ENCODE measurements at regions not wholly inside any gene's neighbourhood (a gene's known extent, or its start where the extent isn't known, plus 50 kb on each side); places are given as distances from the start of the nearest gene placed in this dataset.

GRCh38 chr7:85521108-85521694, 334.3 kb upstream of the SEMA3D start:
- TF ChIP-seq, protein P1, sequence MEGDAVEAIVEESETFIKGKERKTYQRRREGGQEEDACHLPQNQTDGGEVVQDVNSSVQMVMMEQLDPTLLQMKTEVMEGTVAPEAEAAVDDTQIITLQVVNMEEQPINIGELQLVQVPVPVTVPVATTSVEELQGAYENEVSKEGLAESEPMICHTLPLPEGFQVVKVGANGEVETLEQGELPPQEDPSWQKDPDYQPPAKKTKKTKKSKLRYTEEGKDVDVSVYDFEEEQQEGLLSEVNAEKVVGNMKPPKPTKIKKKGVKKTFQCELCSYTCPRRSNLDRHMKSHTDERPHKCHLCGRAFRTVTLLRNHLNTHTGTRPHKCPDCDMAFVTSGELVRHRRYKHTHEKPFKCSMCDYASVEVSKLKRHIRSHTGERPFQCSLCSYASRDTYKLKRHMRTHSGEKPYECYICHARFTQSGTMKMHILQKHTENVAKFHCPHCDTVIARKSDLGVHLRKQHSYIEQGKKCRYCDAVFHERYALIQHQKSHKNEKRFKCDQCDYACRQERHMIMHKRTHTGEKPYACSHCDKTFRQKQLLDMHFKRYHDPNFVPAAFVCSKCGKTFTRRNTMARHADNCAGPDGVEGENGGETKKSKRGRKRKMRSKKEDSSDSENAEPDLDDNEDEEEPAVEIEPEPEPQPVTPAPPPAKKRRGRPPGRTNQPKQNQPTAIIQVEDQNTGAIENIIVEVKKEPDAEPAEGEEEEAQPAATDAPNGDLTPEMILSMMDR (IDR thresholded peaks at IDR 0.05), result no peak
- TF ChIP-seq POLR2A (IDR thresholded peaks at IDR 0.05) (no peak), POLR2AphosphoS5 (IDR thresholded peaks at IDR 0.05) (no peak)
